ENCODE measurements at regions not wholly inside any gene's neighbourhood (a gene's known extent, or its start where the extent isn't known, plus 50 kb on each side); places are given as distances from the start of the nearest gene placed in this dataset.

- no peak for DNase-seq
Measured at GRCh38 chr13:97112446-97113152, 109.5 kb upstream of the MBNL2 start.

GRCh38 chr13:97113231-97114001 is 108.7 kb upstream of the MBNL2 start:
- no peak for DNase-seq

GRCh38 chr13:97114651-97115050 is 107.5 kb upstream of the MBNL2 start:
- no peak for DNase-seq

- no peak for DNase-seq
Measured at GRCh38 chr13:97116754-97117153, 105.4 kb upstream of the MBNL2 start.

GRCh38 chr13:97117388-97117910 is 104.7 kb upstream of the MBNL2 start:
- no peak for DNase-seq

- DNase-seq, result no peak
Measured at GRCh38 chr13:97119943-97120342, 102.2 kb upstream of the MBNL2 start.

- no peak for DNase-seq
Measured at GRCh38 chr13:97120346-97120745, 101.8 kb upstream of the MBNL2 start.

- no peak for DNase-seq
Measured at GRCh38 chr13:97120976-97121375, 101.2 kb upstream of the MBNL2 start.

- DNase-seq, result no peak
Measured at GRCh38 chr13:97121894-97122293, 100.2 kb upstream of the MBNL2 start.

GRCh38 chr13:97122381-97122996 is 99.6 kb upstream of the MBNL2 start:
- no peak for DNase-seq

- no peak for DNase-seq
Measured at GRCh38 chr13:97124206-97124605, 97.9 kb upstream of the MBNL2 start.

GRCh38 chr13:97124915-97125809 is 97.0 kb upstream of the MBNL2 start:
- no peak for DNase-seq

GRCh38 chr13:97125810-97126738 is 96.1 kb upstream of the MBNL2 start:
- DNase-seq, result no peak

- no peak for DNase-seq
Measured at GRCh38 chr13:97127842-97128241, 94.3 kb upstream of the MBNL2 start.

GRCh38 chr13:97130190-97130589 is 91.9 kb upstream of the MBNL2 start:
- DNase-seq, result no peak

GRCh38 chr13:97131447-97131846 is 90.7 kb upstream of the MBNL2 start:
- DNase-seq, result no peak

GRCh38 chr13:97133554-97133953 is 88.6 kb upstream of the MBNL2 start:
- no peak for DNase-seq

- no peak for DNase-seq
Measured at GRCh38 chr13:97133955-97134354, 88.2 kb upstream of the MBNL2 start.

- DNase-seq, result no peak
Measured at GRCh38 chr13:97134364-97135095, 87.6 kb upstream of the MBNL2 start.

GRCh38 chr13:97135883-97136282 is 86.2 kb upstream of the MBNL2 start:
- DNase-seq, result no peak

- no peak for DNase-seq
Measured at GRCh38 chr13:97136418-97136817, 85.7 kb upstream of the MBNL2 start.
